ENCODE measurements at regions not wholly inside any gene's neighbourhood (a gene's known extent, or its start where the extent isn't known, plus 50 kb on each side); places are given as distances from the start of the nearest gene placed in this dataset.
A peak's percentile ranks its signal among the peaks of the same experiment; 100 is the strongest.

GRCh38 chr4:26009502-26009901, 95.5 kb downstream of the SMIM20 start:
- DNase-seq (no peak), ATAC-seq (no peak)
- Histone ChIP-seq H3K4me1 (peaks cover 0 to 3% of the 10 kb centered on the region in 2 donors), H3K36me3 (no peaks in the 10 kb centered on the region), H3K4me3 (no peak overlapping the region), H3K27ac (no peak overlapping the region), H3K9me3 (peaks cover 0 to 17% of the 10 kb centered on the region in 2 donors), H3K27me3 (no peaks in the 10 kb centered on the region)
- intact Hi-C loops (cut with DNase I) = no loop called here
- no peak for TF ChIP-seq CTCF (IDR thresholded peaks at IDR 0.05)

GRCh38 chr4:26010304-26010703, 96.3 kb downstream of the SMIM20 start:
- TF ChIP-seq CTCF (IDR thresholded peaks at IDR 0.05) = no peak
- no peak for DNase-seq
- peaks cover 0 to 3% of the 10 kb centered on the region in 2 donors for H3K4me1 ChIP-seq
- intact Hi-C loops (cut with DNase I) = no loop called here
- H3K36me3 ChIP-seq = no peaks in the 10 kb centered on the region
- H3K27ac ChIP-seq = no peak overlapping the region
- H3K27me3 ChIP-seq = no peaks in the 10 kb centered on the region
- H3K4me3 ChIP-seq = no peak overlapping the region
- H3K9me3 ChIP-seq = peaks cover 0 to 17% of the 10 kb centered on the region in 2 donors
- no peak for ATAC-seq

GRCh38 chr4:26013629-26014028, 99.6 kb downstream of the SMIM20 start:
- DNase-seq = no peak
- H3K27ac ChIP-seq = no peak overlapping the region
- ATAC-seq = no peak
- H3K4me1 ChIP-seq = peaks cover 0 to 3% of the 10 kb centered on the region in 2 donors
- no peak for TF ChIP-seq CTCF (IDR thresholded peaks at IDR 0.05)
- no peak overlapping the region for H3K4me3 ChIP-seq
- H3K27me3 ChIP-seq = no peaks in the 10 kb centered on the region
- no peaks in the 10 kb centered on the region for H3K36me3 ChIP-seq
- intact Hi-C loops (cut with DNase I) = no loop called here
- H3K9me3 ChIP-seq = peaks cover 0 to 9% of the 10 kb centered on the region in 2 donors

GRCh38 chr4:26015133-26015651, 101.2 kb downstream of the SMIM20 start:
- Histone ChIP-seq H3K4me3 (no peak overlapping the region), H3K4me1 (peaks cover 2 to 13% of the 10 kb centered on the region in 2 donors), H3K27me3 (no peaks in the 10 kb centered on the region), H3K36me3 (no peaks in the 10 kb centered on the region), H3K27ac (no peak overlapping the region), H3K9me3 (no peaks in the 10 kb centered on the region)
- ATAC-seq (no peak), DNase-seq (no peak)
- intact Hi-C loops (cut with DNase I) = no loop called here
- no peak for TF ChIP-seq CTCF (IDR thresholded peaks at IDR 0.05)

GRCh38 chr4:26015906-26016305, 101.9 kb downstream of the SMIM20 start:
- intact Hi-C loops (cut with DNase I) = no loop called here
- H3K4me1 ChIP-seq = peaks cover 7 to 19% of the 10 kb centered on the region in 2 donors
- no peaks in the 10 kb centered on the region for H3K9me3 ChIP-seq
- H3K36me3 ChIP-seq = no peaks in the 10 kb centered on the region
- DNase-seq = no peak
- TF ChIP-seq CTCF (IDR thresholded peaks at IDR 0.05) = no peak
- no peak for ATAC-seq
- no peaks in the 10 kb centered on the region for H3K27me3 ChIP-seq
- H3K4me3 ChIP-seq = no peak overlapping the region
- peak overlapping the region in 1 of 2 donors; percentile 33 for H3K27ac ChIP-seq

Measured in left lung (tissue), 4 donors.